ENCODE measurements at regions not wholly inside any gene's neighbourhood (a gene's known extent, or its start where the extent isn't known, plus 50 kb on each side); places are given as distances from the start of the nearest gene placed in this dataset.

DNA sequence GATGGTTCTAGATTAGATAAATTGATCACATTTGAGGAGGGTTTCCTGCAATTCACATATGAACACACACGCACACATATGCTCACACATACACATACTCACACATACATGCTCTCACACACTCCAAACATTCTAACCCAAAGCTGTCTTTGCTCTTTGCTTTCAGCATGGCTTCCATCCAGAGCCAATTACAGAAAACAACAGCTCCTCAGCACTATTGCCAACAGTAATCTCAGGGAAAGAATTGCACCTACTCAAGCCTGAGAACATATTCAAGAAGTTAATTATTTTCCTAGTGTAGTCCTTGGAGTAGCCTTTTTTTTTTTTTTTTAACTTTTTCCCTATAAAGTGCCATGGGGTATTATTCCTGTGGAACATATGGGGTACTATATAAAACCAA lies 246.9 kb upstream of the PARD3B start:
- Histone ChIP-seq H3K27ac (ENCODE audit: low read depth, low read length, poor library complexity, severe bottlenecking) (no peak overlapping the region), H3K79me2 (ENCODE audit: insufficient read depth, low read depth, low read length) (no peaks in the 10 kb centered on the region), H3K4me2 (ENCODE audit: low read length) (no peak overlapping the region), H3K9me3 (ENCODE audit: low read length) (no peaks in the 10 kb centered on the region), H2AFZ (ENCODE audit: low read length) (no peak overlapping the region), H3K9me2 (ENCODE audit: insufficient read depth, low read length) (no peaks in the 10 kb centered on the region), H3K36me3 (ENCODE audit: insufficient read depth, low read length) (no peaks in the 10 kb centered on the region), H3K4me1 (ENCODE audit: insufficient read depth, low read length, poor library complexity, severe bottlenecking) (no peaks in the 10 kb centered on the region), H4K20me1 (ENCODE audit: insufficient read depth, low read length) (no peaks in the 10 kb centered on the region), H3K4me3 (ENCODE audit: low read depth, low read length, poor library complexity, severe bottlenecking) (no peak overlapping the region)
- TF ChIP-seq, protein P1, sequence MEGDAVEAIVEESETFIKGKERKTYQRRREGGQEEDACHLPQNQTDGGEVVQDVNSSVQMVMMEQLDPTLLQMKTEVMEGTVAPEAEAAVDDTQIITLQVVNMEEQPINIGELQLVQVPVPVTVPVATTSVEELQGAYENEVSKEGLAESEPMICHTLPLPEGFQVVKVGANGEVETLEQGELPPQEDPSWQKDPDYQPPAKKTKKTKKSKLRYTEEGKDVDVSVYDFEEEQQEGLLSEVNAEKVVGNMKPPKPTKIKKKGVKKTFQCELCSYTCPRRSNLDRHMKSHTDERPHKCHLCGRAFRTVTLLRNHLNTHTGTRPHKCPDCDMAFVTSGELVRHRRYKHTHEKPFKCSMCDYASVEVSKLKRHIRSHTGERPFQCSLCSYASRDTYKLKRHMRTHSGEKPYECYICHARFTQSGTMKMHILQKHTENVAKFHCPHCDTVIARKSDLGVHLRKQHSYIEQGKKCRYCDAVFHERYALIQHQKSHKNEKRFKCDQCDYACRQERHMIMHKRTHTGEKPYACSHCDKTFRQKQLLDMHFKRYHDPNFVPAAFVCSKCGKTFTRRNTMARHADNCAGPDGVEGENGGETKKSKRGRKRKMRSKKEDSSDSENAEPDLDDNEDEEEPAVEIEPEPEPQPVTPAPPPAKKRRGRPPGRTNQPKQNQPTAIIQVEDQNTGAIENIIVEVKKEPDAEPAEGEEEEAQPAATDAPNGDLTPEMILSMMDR (conservative IDR thresholded peaks at IDR 0.05; ENCODE audit: low read length) = no peak
- no peak for TF ChIP-seq EZH2phosphoT487 (IDR thresholded peaks at IDR 0.05; ENCODE audit: borderline replicate concordance, low read depth, low read length)
- intact Hi-C loops (cut with micrococcal nuclease; ENCODE audit: unreplicated experiment) = no loop called here
- no peak for DNase-seq (ENCODE audit: low spot score)
- no TSS peak for BruUV-seq (replicated peaks)
- CTCF ChIA-PET (ENCODE audit: unreplicated experiment) = no interaction called here
- POLR2A ChIA-PET = interaction anchor here (0.7 kb wide), 1 partner anchor 74 kb away, joined by 5 read pairs; no protein-coding TSS in a partner anchor

DNA sequence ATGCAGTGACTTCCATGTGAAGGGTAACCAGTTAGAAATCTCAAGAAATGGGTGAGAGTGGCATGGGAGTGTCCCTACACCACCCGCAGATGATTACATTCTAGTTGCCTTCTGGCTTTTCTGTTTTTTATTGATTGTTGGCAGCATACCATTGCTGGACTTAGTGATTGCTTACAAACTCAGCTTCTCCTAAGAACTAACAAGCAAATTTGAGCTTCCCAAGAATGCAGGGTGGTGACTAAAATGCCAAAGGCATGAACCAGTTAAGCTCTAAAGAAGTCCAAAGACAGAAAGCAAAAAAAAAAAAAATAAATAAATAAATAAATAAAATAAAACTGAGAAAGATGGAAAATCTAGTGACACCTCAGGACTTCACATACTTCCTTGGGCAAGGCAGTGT lies 245.5 kb upstream of the PARD3B start:
- H3K9me3 ChIP-seq (ENCODE audit: low read length) = no peaks in the 10 kb centered on the region
- ChIA-PET POLR2A (interaction anchor here (1.0 kb wide), 1 partner anchor 41 kb away, joined by 3 read pairs; no protein-coding TSS in a partner anchor), CTCF (ENCODE audit: unreplicated experiment) (no interaction called here)
- DNase-seq (ENCODE audit: low spot score) = no peak
- intact Hi-C loops (cut with micrococcal nuclease; ENCODE audit: unreplicated experiment) = no loop called here
- TF ChIP-seq, protein P1 (conservative IDR thresholded peaks at IDR 0.05; ENCODE audit: low read length) = no peak
- no peak for TF ChIP-seq EZH2phosphoT487 (IDR thresholded peaks at IDR 0.05; ENCODE audit: borderline replicate concordance, low read depth, low read length)
- no peaks in the 10 kb centered on the region for H3K9me2 ChIP-seq (ENCODE audit: insufficient read depth, low read length)
- BruUV-seq (replicated peaks) = no TSS peak
- H4K20me1 ChIP-seq (ENCODE audit: insufficient read depth, low read length) = no peaks in the 10 kb centered on the region
- H3K4me2 ChIP-seq (ENCODE audit: low read length) = no peak overlapping the region
- no peaks in the 10 kb centered on the region for H3K36me3 ChIP-seq (ENCODE audit: insufficient read depth, low read length)
- H3K79me2 ChIP-seq (ENCODE audit: insufficient read depth, low read depth, low read length) = no peaks in the 10 kb centered on the region
- H3K4me3 ChIP-seq (ENCODE audit: low read depth, low read length, poor library complexity, severe bottlenecking) = no peak overlapping the region
- H3K27ac ChIP-seq (ENCODE audit: low read depth, low read length, poor library complexity, severe bottlenecking) = no peak overlapping the region
- H3K4me1 ChIP-seq (ENCODE audit: insufficient read depth, low read length, poor library complexity, severe bottlenecking) = no peaks in the 10 kb centered on the region
- H2AFZ ChIP-seq (ENCODE audit: low read length) = no peak overlapping the region

- no peak overlapping the region for H3K27ac ChIP-seq (ENCODE audit: low read depth, low read length, poor library complexity, severe bottlenecking)
- no peaks in the 10 kb centered on the region for H3K9me3 ChIP-seq (ENCODE audit: low read length)
- TF ChIP-seq, protein P1 (conservative IDR thresholded peaks at IDR 0.05; ENCODE audit: low read length) = no peak
- no peak for TF ChIP-seq EZH2phosphoT487 (IDR thresholded peaks at IDR 0.05; ENCODE audit: borderline replicate concordance, low read depth, low read length)
- no peak overlapping the region for H3K4me3 ChIP-seq (ENCODE audit: low read depth, low read length, poor library complexity, severe bottlenecking)
- H3K9me2 ChIP-seq (ENCODE audit: insufficient read depth, low read length) = no peaks in the 10 kb centered on the region
- H3K4me1 ChIP-seq (ENCODE audit: insufficient read depth, low read length, poor library complexity, severe bottlenecking) = no peaks in the 10 kb centered on the region
- H4K20me1 ChIP-seq (ENCODE audit: insufficient read depth, low read length) = no peaks in the 10 kb centered on the region
- POLR2A ChIA-PET = no interaction called here
- H3K36me3 ChIP-seq (ENCODE audit: insufficient read depth, low read length) = no peaks in the 10 kb centered on the region
- CTCF ChIA-PET (ENCODE audit: unreplicated experiment) = no interaction called here
- H2AFZ ChIP-seq (ENCODE audit: low read length) = no peak overlapping the region
- DNase-seq (ENCODE audit: low spot score) = no peak
- no TSS peak for BruUV-seq (replicated peaks)
- H3K4me2 ChIP-seq (ENCODE audit: low read length) = no peak overlapping the region
- intact Hi-C loops (cut with micrococcal nuclease; ENCODE audit: unreplicated experiment) = no loop called here
- no peaks in the 10 kb centered on the region for H3K79me2 ChIP-seq (ENCODE audit: insufficient read depth, low read depth, low read length)
Measured at GRCh38 chr2:204306667-204307066, 238.6 kb upstream of the PARD3B start.
